Brain microvascular endothelial cell (primary cell): ENCODE measurements at regions not wholly inside any gene's neighbourhood (a gene's known extent, or its start where the extent isn't known, plus 50 kb on each side); places are given as distances from the start of the nearest gene placed in this dataset.

Experiments used
- DNase-seq: peaks from one replicate; pipeline ENCODE4 v3.0.0-alpha.2; 2020
- H3K27ac ChIP-seq: fragments of 250-450 bp; sonication (Bioruptor Pico); 2 replicates; pipeline ENCODE4 v1.5.1; 2020; ENCODE audit warnings: mild to moderate bottlenecking, moderate library complexity
- H3K27me3 ChIP-seq: fragments of 250-450 bp; sonication (Bioruptor Pico); replicated peaks from 2 replicates; pipeline ENCODE4 v1.5.1; 2020; ENCODE audit warnings: mild to moderate bottlenecking
- H3K36me3 ChIP-seq: fragments of 250-450 bp; sonication (Bioruptor Pico); replicated peaks from 2 replicates; pipeline ENCODE4 v1.5.1; 2020; ENCODE audit warnings: mild to moderate bottlenecking
- H3K4me3 ChIP-seq: 2 replicates; pipeline ENCODE4 v1.5.1; 2011; ENCODE audit warnings: low read depth, mild to moderate bottlenecking, control low read depth, low read length, moderate library complexity
- CTCF ChIP-seq: IDR thresholded peaks from 2 replicates; pipeline ENCODE4 v1.5.1; 2011; ENCODE audit warnings: low read depth, mild to moderate bottlenecking, moderate library complexity, low read length, control low read depth, inconsistent platforms; ENCODE audit errors: missing control alignments
- in situ Hi-C: cut with HindIII; loops from 2 replicates; pipeline ENCODE4 v1.10.0; 2017; ENCODE audit warnings: low sequenced_read_pairs, low pct_ligation_motif_present

GRCh38 chr17:72004611-72005331 is 116.0 kb upstream of the SOX9 start:
- Histone ChIP-seq H3K27me3 (no peaks in the 10 kb centered on the region), H3K27ac (no peak overlapping the region), H3K36me3 (no peaks in the 10 kb centered on the region), H3K4me3 (no peak overlapping the region)
- TF ChIP-seq CTCF: no peak
- in situ Hi-C loops: no loop called here
- no peak for DNase-seq

GRCh38 chr17:72005332-72006163 is 115.3 kb upstream of the SOX9 start:
- no peak for TF ChIP-seq CTCF
- Histone ChIP-seq H3K36me3 (no peaks in the 10 kb centered on the region), H3K27ac (no peak overlapping the region), H3K4me3 (no peak overlapping the region), H3K27me3 (no peaks in the 10 kb centered on the region)
- in situ Hi-C loops: no loop called here
- DNase-seq: no peak

GRCh38 chr17:72008236-72008876 is 112.5 kb upstream of the SOX9 start:
- TF ChIP-seq CTCF: no peak

GRCh38 chr17:72011561-72011960 is 109.3 kb upstream of the SOX9 start:
- no peak for DNase-seq
- Histone ChIP-seq H3K27ac (no peak overlapping the region), H3K27me3 (no peaks in the 10 kb centered on the region), H3K4me3 (no peak overlapping the region), H3K36me3 (no peaks in the 10 kb centered on the region)
- no peak for TF ChIP-seq CTCF
- in situ Hi-C loops: no loop called here

More at GRCh38 chr17:72008236-72008876, 112.5 kb upstream of the SOX9 start:
- no peaks in the 10 kb centered on the region for H3K36me3 ChIP-seq
- H3K4me3 ChIP-seq: no peak overlapping the region
- in situ Hi-C loops: no loop called here
- peak; percentile 22 for DNase-seq
- no peaks in the 10 kb centered on the region for H3K27me3 ChIP-seq
- no peak overlapping the region for H3K27ac ChIP-seq

GRCh38 chr17:72021417-72022041 is 99.3 kb upstream of the SOX9 start:
- H3K27ac ChIP-seq: no peak overlapping the region
- no peak overlapping the region for H3K4me3 ChIP-seq
- DNase-seq: no peak
- no peaks in the 10 kb centered on the region for H3K27me3 ChIP-seq
- in situ Hi-C loops: no loop called here
- no peaks in the 10 kb centered on the region for H3K36me3 ChIP-seq
- TF ChIP-seq CTCF: no peak
